ENCODE measurements at regions not wholly inside any gene's neighbourhood (a gene's known extent, or its start where the extent isn't known, plus 50 kb on each side); places are given as distances from the start of the nearest gene placed in this dataset.

- DNase-seq, result no peak
Measured at GRCh38 chr1:186735463-186735862, 55.2 kb upstream of the PTGS2 start.

GRCh38 chr1:186730951-186731729 lies 50.9 kb upstream of the PTGS2 start:
- DNase-seq, result no peak
